GM20000 (cell line): ENCODE measurements at regions not wholly inside any gene's neighbourhood (a gene's known extent, or its start where the extent isn't known, plus 50 kb on each side); places are given as distances from the start of the nearest gene placed in this dataset.

Experiments used
- DNase-seq: peaks from one replicate; pipeline ENCODE4 v3.0.0; 2012; ENCODE audit warnings: low spot score
- TF ChIP-seq, protein P1 (sequence below): IDR thresholded peaks from 2 replicates; pipeline ENCODE4 v1.5.1; 2012; ENCODE audit warnings: mild to moderate bottlenecking, control low read depth; ENCODE audit errors: extremely low read depth, missing control alignments

DNA sequence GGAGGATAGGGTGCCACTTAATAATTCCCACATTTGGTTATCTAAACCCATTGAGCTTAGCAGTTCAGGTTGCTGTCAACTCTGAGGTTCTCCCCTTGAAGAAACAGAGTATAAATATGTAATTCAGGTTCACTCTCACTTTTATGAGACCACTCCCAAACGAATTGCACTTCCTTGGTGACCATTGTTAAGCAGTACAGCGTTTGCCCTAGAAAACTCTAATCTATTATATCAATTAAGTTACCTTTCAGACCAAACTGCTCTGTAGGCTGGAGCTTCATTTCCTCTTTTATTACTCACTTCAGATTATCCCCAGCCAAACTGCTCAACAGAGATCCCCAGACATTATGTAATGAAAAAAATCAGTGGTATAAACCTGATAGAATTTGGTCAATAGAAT is 1317.0 kb upstream of the ACO1 start:
- no peak for DNase-seq
- TF ChIP-seq, protein P1, sequence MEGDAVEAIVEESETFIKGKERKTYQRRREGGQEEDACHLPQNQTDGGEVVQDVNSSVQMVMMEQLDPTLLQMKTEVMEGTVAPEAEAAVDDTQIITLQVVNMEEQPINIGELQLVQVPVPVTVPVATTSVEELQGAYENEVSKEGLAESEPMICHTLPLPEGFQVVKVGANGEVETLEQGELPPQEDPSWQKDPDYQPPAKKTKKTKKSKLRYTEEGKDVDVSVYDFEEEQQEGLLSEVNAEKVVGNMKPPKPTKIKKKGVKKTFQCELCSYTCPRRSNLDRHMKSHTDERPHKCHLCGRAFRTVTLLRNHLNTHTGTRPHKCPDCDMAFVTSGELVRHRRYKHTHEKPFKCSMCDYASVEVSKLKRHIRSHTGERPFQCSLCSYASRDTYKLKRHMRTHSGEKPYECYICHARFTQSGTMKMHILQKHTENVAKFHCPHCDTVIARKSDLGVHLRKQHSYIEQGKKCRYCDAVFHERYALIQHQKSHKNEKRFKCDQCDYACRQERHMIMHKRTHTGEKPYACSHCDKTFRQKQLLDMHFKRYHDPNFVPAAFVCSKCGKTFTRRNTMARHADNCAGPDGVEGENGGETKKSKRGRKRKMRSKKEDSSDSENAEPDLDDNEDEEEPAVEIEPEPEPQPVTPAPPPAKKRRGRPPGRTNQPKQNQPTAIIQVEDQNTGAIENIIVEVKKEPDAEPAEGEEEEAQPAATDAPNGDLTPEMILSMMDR = no peak

DNA sequence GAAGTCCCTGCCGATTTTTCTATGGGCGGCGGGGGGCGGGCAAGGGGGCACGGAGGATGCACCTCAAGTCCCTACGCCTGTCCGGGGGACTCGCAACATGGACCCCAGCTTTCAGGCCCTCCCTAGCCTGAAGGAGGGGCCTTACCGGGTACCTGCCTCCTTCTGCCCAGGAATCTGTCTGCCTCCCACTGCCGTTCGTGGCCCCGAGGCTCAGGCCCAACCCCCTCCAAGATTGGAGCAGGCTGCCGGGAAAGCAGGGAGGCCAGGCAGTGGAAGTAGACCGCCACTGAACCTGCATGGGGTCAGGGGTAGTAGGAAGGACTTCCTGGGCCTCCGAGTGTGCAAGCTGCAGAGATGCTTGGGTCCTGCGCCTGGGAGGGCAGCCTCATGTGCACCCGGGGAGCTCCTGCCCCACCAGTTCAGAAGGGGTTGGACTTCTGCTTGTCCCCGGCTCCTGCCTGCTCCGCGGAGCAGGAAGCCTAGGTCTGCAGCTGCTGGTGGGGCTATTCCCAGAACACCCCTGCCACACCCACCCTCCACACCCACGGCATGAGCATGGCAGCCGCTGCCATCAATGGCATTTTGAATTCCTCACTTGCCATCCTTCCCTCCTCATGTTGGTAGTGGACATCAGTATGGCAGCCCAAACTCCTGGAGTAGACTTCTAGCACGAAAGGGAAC is 1312.7 kb upstream of the ACO1 start:
- DNase-seq = no peak
- TF ChIP-seq, protein P1 = no peak

DNA sequence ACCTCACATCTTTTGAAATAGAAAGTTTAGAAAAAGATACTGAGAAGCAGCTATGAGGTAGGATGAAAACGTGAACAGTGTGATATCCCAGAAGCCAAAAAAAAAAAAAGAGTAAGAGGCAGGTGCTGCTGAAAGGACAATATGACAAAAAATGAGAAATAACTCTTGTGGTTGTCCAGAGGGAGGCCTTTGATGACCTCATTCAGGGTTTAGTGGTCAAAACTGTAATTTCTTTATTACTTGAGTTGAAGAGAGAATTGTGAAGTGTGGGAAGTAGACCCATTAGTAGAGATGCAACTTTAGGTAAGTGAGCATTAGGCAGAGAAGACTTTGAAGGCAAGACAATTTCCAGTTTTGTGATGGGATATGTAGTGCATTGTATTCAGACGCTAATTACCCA is 1306.3 kb upstream of the ACO1 start:
- no peak for DNase-seq
- TF ChIP-seq, protein P1 = no peak

DNA sequence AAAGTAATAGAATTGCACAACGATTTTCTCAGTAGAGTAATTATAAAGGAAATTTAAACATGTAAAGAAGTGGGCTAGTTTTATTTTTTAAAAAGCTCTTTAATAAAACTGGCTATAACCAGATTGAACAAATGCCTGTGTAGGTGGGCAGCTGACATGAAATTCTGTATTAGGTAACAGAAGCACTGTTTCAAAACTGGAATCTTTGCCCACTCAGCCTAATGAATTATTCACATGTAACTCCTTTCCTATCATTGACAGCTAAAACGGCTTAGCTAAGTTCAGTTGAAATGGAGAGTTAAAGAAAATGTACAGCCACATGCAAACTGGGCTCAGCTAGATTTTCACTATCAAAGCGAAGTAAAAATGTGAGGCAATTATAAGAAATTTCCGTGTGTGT is 1300.1 kb upstream of the ACO1 start:
- no peak for DNase-seq
- TF ChIP-seq, protein P1 = no peak

DNA sequence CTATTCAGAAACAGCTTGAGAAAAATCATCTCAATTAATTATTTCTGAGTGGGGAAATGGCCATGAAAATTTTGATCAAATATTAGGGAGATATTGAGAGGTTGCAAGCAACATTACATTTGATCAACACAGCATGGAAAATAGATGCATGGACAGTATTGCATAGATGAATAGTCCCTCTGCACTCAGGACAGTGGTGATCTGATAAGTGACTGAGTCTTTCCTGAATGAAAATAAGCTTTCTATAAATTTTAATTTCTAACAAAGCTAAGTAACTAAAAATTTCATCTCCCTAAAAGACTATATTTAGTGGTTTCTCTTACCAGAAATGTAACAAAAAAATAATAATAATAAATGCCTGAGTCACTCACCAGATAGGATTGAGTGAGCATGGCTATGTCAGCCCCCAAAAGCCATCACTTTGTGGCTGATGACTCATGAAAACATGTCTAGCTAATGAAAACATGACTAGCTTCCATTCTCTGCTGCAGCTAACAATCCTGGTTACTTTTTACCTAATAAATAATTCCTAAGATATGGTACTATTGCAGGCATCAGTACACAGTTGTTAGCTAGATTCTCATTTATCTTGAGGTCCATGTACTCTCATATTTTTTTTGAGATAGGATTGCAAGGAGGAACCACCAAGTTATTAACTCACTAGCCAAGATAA is 1294.8 kb upstream of the ACO1 start:
- DNase-seq = no peak
- TF ChIP-seq, protein P1 = no peak

DNA sequence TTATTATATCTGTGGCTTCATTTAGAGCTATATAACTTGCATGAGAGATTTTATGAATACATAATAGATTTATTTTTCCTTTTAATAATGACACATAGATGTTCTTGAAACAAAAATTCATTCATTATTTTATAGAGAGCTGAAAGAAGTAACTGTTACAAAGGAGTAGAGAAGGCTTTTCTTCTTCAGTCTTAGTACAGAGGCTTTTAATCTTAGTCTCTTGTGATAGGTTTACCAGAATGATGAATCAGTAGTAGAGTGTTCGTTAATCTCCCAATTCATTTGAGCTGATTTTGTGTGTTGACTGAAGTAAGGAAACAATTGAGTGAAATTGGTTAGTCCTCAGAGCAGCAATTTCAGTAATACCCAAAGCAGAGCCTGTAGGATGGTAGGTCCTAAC is 1284.1 kb upstream of the ACO1 start:
- TF ChIP-seq, protein P1 = no peak
- no peak for DNase-seq

DNA sequence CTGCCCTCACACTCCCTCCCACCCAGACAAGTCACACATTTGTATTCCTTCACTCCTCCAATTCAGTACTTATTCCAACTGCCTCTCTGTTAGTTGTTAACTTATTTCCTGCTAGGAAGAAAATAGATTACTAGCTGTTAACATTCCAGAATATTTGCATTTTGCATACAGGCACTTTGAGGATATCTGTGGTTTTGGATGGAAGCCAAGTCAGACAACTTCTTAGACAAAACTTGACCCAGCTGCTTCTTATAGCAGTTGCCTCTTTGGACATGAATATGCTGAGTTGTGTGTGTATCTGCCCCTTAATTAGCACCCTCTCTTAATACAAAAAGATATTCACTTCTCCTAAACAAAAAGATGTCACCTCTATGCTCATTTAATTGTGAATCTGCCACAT is 1280.6 kb upstream of the ACO1 start:
- DNase-seq = no peak
- TF ChIP-seq, protein P1 = no peak
